Activated naive CD8-positive, alpha-beta T cell treated with anti-CD3 and anti-CD28 coated beads for 36 hours (primary cell): ENCODE measurements at regions not wholly inside any gene's neighbourhood (a gene's known extent, or its start where the extent isn't known, plus 50 kb on each side); places are given as distances from the start of the nearest gene placed in this dataset.

Source experiments
- DNase-seq: peaks from one replicate; pipeline ENCODE4 v3.0.0; 2021
- H3K27ac Mint-ChIP-seq: one replicate; pipeline ENCODE4 v1.8.0; 2022; ENCODE audit warnings: mild to moderate bottlenecking, moderate library complexity, mixed read lengths
- H3K27me3 Mint-ChIP-seq: one replicate; pipeline ENCODE4 v1.8.0; 2022; ENCODE audit warnings: mild to moderate bottlenecking, mixed read lengths
- H3K36me3 Mint-ChIP-seq: one replicate; pipeline ENCODE4 v1.8.0; 2021; ENCODE audit warnings: mild to moderate bottlenecking, mixed read lengths
- H3K4me1 Mint-ChIP-seq: one replicate; pipeline ENCODE4 v1.8.0; 2021; ENCODE audit warnings: mixed read lengths
- H3K4me3 Mint-ChIP-seq: one replicate; pipeline ENCODE4 v1.8.0; 2022; ENCODE audit warnings: mild to moderate bottlenecking, moderate library complexity, mixed read lengths
- H3K9me3 Mint-ChIP-seq: one replicate; pipeline ENCODE4 v1.8.0; 2022; ENCODE audit warnings: mixed read lengths

GRCh38 chr2:146228020-146228393 lies 1616.8 kb upstream of the ACVR2A start:
- Mint-ChIP-seq H3K27ac (no peak overlapping the region), H3K4me1 (no peaks in the 10 kb centered on the region), H3K9me3 (no peaks in the 10 kb centered on the region), H3K27me3 (no peaks in the 10 kb centered on the region), H3K36me3 (no peaks in the 10 kb centered on the region), H3K4me3 (no peak overlapping the region)
- no peak for DNase-seq

- H3K4me1 Mint-ChIP-seq: no peaks in the 10 kb centered on the region
- no peak overlapping the region for H3K27ac Mint-ChIP-seq
- H3K36me3 Mint-ChIP-seq: no peaks in the 10 kb centered on the region
- no peak for DNase-seq
- H3K4me3 Mint-ChIP-seq: no peak overlapping the region
- H3K9me3 Mint-ChIP-seq: no peaks in the 10 kb centered on the region
- no peaks in the 10 kb centered on the region for H3K27me3 Mint-ChIP-seq
Measured at GRCh38 chr2:146227152-146228019, 1617.4 kb upstream of the ACVR2A start.

DNA sequence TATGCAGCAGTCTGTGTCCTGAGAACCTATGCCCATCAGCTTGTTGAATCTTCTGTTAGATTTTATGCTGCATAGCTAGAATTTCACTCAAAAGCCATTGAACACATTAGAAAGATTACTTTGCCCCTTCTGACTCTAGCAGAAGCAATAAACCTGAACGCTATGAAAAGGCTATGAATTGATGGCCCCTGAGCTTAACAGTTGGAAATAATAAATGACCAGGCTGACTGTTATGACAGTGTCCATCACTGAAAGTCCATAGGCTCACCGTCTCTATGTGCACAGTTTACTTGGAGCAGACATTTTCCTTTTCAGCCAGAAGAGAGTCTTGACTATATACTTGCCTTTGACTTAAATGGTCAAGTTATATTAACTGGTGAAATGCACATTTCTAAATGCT lies 1618.8 kb upstream of the ACVR2A start:
- Mint-ChIP-seq H3K4me3 (no peak overlapping the region), H3K27me3 (no peaks in the 10 kb centered on the region), H3K4me1 (no peaks in the 10 kb centered on the region), H3K27ac (no peak overlapping the region), H3K9me3 (no peaks in the 10 kb centered on the region), H3K36me3 (no peaks in the 10 kb centered on the region)
- DNase-seq: no peak

GRCh38 chr2:146221826-146222225 lies 1623.0 kb upstream of the ACVR2A start:
- H3K27me3 Mint-ChIP-seq: no peaks in the 10 kb centered on the region
- no peaks in the 10 kb centered on the region for H3K9me3 Mint-ChIP-seq
- H3K4me3 Mint-ChIP-seq: no peak overlapping the region
- no peaks in the 10 kb centered on the region for H3K36me3 Mint-ChIP-seq
- H3K4me1 Mint-ChIP-seq: no peaks in the 10 kb centered on the region
- DNase-seq: no peak
- no peak overlapping the region for H3K27ac Mint-ChIP-seq

DNA sequence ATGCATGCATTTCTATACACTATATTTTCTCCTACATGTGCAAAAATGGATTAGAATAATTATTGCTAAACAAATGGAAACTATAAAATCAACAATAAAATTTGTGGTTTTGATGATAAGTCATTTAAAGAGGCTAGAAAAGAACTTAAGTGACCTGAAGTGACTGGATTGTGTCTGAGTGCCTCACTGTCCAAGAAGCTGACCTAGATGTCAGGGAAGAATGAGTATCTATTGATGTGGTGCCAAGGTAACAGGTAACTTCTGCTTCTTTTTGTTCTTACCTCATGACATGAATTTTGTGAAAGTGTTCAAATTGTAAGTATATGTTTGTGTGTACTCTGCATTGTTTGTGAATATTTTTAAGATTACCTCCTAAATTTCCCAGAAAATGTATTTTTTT lies 1623.9 kb upstream of the ACVR2A start:
- Mint-ChIP-seq H3K4me3 (no peak overlapping the region), H3K27ac (no peak overlapping the region), H3K4me1 (no peaks in the 10 kb centered on the region), H3K27me3 (no peaks in the 10 kb centered on the region), H3K36me3 (no peaks in the 10 kb centered on the region), H3K9me3 (peaks cover 3% of the 10 kb centered on the region)
- no peak for DNase-seq

- no peaks in the 10 kb centered on the region for H3K36me3 Mint-ChIP-seq
- no peak overlapping the region for H3K4me3 Mint-ChIP-seq
- H3K9me3 Mint-ChIP-seq: peaks cover 7% of the 10 kb centered on the region
- no peak for DNase-seq
- H3K27me3 Mint-ChIP-seq: no peaks in the 10 kb centered on the region
- no peak overlapping the region for H3K27ac Mint-ChIP-seq
- no peaks in the 10 kb centered on the region for H3K4me1 Mint-ChIP-seq
Measured at GRCh38 chr2:146214394-146214929, 1630.4 kb upstream of the ACVR2A start.

DNA sequence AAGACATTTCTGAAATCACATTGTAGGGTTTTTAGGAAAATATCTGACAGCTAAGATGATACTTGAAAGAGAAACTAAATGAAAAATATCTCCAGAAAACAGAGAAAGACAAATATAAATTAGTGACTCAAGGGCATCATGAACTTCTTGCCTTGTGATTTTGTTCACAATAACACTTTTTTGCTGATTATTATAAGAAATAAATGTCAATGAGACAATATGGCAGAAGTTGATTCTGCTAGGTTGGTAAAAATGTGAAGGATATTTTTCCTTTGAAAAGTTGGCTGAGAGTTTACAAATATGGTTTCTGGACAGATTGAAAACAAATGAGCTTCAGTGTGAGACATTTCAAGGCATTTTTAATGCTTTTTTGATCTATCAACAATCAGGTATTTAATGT lies 1631.2 kb upstream of the ACVR2A start:
- Mint-ChIP-seq H3K9me3 (peaks cover 7% of the 10 kb centered on the region), H3K4me3 (no peak overlapping the region), H3K27me3 (no peaks in the 10 kb centered on the region), H3K27ac (no peak overlapping the region), H3K36me3 (no peaks in the 10 kb centered on the region), H3K4me1 (no peaks in the 10 kb centered on the region)
- no peak for DNase-seq

GRCh38 chr2:146212602-146213001 lies 1632.2 kb upstream of the ACVR2A start:
- Mint-ChIP-seq H3K4me1 (no peaks in the 10 kb centered on the region), H3K9me3 (peaks cover 7% of the 10 kb centered on the region), H3K36me3 (no peaks in the 10 kb centered on the region), H3K4me3 (no peak overlapping the region), H3K27ac (no peak overlapping the region), H3K27me3 (no peaks in the 10 kb centered on the region)
- DNase-seq: no peak

GRCh38 chr2:146209842-146210275 lies 1635.0 kb upstream of the ACVR2A start:
- Mint-ChIP-seq H3K9me3 (peaks cover 4% of the 10 kb centered on the region), H3K4me1 (no peaks in the 10 kb centered on the region), H3K27ac (no peak overlapping the region), H3K36me3 (no peaks in the 10 kb centered on the region), H3K27me3 (no peaks in the 10 kb centered on the region), H3K4me3 (no peak overlapping the region)
- DNase-seq: no peak

- no peak overlapping the region for H3K4me3 Mint-ChIP-seq
- H3K4me1 Mint-ChIP-seq: no peaks in the 10 kb centered on the region
- H3K9me3 Mint-ChIP-seq: peaks cover 4% of the 10 kb centered on the region
- DNase-seq: no peak
- H3K27ac Mint-ChIP-seq: no peak overlapping the region
- H3K36me3 Mint-ChIP-seq: no peaks in the 10 kb centered on the region
- no peaks in the 10 kb centered on the region for H3K27me3 Mint-ChIP-seq
Measured at GRCh38 chr2:146207901-146208300, 1636.9 kb upstream of the ACVR2A start.

DNA sequence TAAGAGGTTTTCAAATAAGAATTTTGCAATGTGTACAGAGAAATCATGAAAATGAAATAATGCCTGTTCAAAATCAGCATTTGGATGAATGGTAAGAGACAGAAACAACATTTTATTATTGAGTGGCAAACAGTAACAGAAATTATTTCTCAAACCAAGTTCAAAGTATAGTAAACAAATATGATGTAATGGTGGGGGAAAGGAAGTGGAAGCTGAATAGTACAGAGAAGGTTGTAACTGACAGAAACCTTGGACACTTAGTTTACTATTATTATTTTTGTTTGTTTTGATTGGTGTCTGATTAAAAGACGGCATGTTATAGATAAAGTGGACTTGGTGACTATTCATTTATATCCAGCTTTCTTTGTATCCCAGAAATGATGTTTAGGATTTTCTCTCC lies 1637.4 kb upstream of the ACVR2A start:
- no peak for DNase-seq

GRCh38 chr2:146203064-146203624 lies 1641.7 kb upstream of the ACVR2A start:
- H3K36me3 Mint-ChIP-seq: no peaks in the 10 kb centered on the region
- H3K4me3 Mint-ChIP-seq: no peak overlapping the region
- H3K27me3 Mint-ChIP-seq: no peaks in the 10 kb centered on the region
- no peak for DNase-seq
- H3K27ac Mint-ChIP-seq: no peak overlapping the region
- no peaks in the 10 kb centered on the region for H3K4me1 Mint-ChIP-seq
- peaks cover 3% of the 10 kb centered on the region for H3K9me3 Mint-ChIP-seq

More for the DNA sequence above, 1637.4 kb upstream of the ACVR2A start:
- no peaks in the 10 kb centered on the region for H3K36me3 Mint-ChIP-seq
- H3K4me3 Mint-ChIP-seq: no peak overlapping the region
- no peaks in the 10 kb centered on the region for H3K4me1 Mint-ChIP-seq
- no peaks in the 10 kb centered on the region for H3K27me3 Mint-ChIP-seq
- H3K27ac Mint-ChIP-seq: no peak overlapping the region
- peaks cover 4% of the 10 kb centered on the region for H3K9me3 Mint-ChIP-seq

GRCh38 chr2:146193619-146194018 lies 1651.2 kb upstream of the ACVR2A start:
- Mint-ChIP-seq H3K4me3 (no peak overlapping the region), H3K9me3 (peaks cover 4% of the 10 kb centered on the region), H3K4me1 (no peaks in the 10 kb centered on the region), H3K27me3 (no peaks in the 10 kb centered on the region), H3K27ac (no peak overlapping the region), H3K36me3 (no peaks in the 10 kb centered on the region)
- no peak for DNase-seq

DNA sequence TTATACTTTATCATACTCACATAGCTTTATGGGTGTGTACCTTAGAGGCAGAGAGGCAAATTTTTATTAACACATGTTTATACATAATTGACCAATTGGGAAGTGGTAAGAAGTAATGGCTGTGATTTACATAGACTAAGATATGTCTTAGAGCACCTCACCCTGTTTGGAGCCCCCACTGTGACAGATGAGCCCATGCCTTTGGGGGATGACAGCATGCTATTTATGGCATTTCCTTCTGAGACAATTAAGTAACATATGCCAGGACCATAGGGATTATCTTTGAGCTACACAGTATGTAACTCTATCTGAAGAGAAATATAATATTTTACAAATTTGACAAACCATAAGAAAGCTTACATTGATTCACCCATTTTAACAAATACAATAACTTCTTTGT lies 1655.3 kb upstream of the ACVR2A start:
- Mint-ChIP-seq H3K9me3 (no peaks in the 10 kb centered on the region), H3K4me3 (no peak overlapping the region), H3K27me3 (no peaks in the 10 kb centered on the region), H3K4me1 (no peaks in the 10 kb centered on the region), H3K36me3 (no peaks in the 10 kb centered on the region), H3K27ac (no peak overlapping the region)
- no peak for DNase-seq

DNA sequence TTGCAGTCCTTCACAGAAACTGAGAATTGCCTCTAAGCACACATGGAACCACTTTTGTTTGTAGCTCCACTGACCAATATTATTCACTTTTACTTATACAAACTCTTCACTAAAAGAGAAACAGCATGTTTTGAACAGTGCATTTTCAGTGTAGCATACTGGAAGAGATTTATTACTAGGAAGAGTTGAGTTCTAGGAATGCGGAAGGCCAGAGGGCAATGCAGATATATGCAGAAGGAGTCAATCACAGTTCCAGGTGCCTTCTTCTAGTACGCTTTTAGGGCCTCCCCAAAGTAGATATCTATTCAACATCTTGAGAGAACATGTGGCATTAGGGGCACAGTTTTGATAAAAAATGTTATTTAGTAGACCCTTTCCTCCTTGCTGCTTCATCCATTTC lies 1654.0 kb upstream of the ZEB2 start:
- no peak for DNase-seq
- Mint-ChIP-seq H3K4me1 (no peaks in the 10 kb centered on the region), H3K27ac (no peak overlapping the region), H3K36me3 (no peaks in the 10 kb centered on the region), H3K9me3 (peaks cover 4% of the 10 kb centered on the region), H3K4me3 (no peak overlapping the region), H3K27me3 (no peaks in the 10 kb centered on the region)
